GM18502 (cell line): ENCODE measurements at regions not wholly inside any gene's neighbourhood (a gene's known extent, or its start where the extent isn't known, plus 50 kb on each side); places are given as distances from the start of the nearest gene placed in this dataset.
"Not testable (repeated sequence)": the region's sequence is repeated elsewhere in the genome, so short reads cannot be mapped to it uniquely, and the experiment has no call there.

Experiments used
- ATAC-seq: cut with Tn5 transposase; IDR thresholded peaks from one replicate; pipeline ENCODE4 v1.9.1; 2021; ENCODE audit warnings: mild to moderate bottlenecking; ENCODE audit not compliant: unreplicated experiment, poor library complexity

DNA sequence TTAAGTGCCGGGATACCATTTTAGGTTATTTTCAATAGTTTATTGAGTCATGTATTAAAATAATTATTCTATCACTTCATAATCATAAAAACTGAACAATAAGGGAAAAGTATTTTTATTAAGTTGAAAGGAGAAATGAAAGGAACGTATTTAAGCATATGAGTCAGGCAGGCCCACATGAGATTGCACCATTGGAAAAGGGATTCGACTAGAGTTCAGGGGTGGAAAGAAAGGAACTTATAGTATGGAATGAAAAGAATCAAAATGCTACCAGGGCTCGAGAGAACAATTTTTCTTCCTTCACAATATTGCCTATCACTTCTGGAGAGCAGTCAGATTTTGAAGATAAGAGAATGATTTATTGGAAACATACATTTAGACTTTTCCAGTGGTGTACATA is 516.5 kb upstream of the NETO1 start:
- ATAC-seq: no peak

DNA sequence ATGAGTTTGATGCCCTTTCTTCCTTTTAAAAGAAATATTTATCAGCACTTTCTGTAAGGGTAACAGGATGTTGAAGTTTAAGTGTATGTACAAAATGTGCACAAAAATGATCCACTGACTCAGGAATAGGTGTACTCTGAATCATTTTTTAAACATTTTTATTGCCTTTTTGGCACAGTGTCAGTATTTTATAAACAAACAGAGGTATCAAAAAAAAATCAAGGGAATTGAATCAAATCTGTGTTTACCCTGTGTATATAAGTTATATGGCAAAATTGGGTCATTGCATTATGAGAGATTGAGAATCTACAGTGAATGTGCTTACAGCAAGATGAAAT is 513.9 kb upstream of the NETO1 start:
- ATAC-seq: no peak

- no peak for ATAC-seq
These were observed 513.4 kb upstream of the NETO1 start for GRCh38 chr18:73381016-73381698.

DNA sequence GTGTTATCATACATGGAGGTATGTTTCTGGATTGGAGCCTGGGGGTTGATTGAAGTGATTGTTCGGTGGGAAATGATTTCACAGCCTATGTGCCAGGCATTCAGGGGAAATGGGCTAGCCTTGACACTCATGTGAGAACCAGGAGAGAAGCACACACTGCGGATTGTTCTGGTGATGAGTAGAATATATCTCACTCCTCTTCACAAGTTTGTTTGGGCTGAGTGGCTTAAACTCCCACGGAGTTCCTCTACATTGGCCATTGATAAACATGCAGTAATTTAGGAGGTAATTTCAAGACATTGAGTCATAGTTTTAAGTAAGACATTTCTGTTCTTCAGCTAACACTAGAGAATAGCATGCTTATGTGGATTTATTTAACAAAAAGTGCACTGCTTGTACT is 498.9 kb upstream of the NETO1 start:
- no peak for ATAC-seq

- no peak for ATAC-seq
These were observed 497.2 kb upstream of the NETO1 start for GRCh38 chr18:73365018-73365417.

DNA sequence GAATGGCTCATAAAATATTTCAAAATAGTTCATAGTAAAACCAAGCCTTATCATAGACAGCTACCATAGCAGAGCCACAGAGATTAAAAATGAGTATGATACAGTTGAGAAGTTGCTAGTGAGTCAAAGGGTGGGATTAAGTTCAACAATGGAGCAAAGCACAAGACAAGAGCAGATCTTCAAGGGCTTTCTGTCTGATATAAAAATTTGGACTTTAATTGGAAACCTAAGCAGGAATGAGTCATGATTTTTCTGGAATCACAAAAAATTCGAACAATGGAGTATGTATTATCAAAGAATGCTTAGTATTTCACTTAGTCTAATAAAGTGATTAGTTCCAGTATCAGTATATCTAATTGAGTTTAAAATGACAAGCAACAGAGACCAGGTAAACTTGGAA is 487.3 kb upstream of the NETO1 start:
- ATAC-seq: no peak

GRCh38 chr18:73352546-73352945 is 484.8 kb upstream of the NETO1 start:
- ATAC-seq: no peak

- peak; percentile 65 for ATAC-seq
These were observed 472.6 kb upstream of the NETO1 start for GRCh38 chr18:73340135-73340977.

GRCh38 chr18:73331212-73331772 is 463.5 kb upstream of the NETO1 start:
- no peak for ATAC-seq

- ATAC-seq: not testable (repeated sequence)
These were observed 462.3 kb upstream of the NETO1 start for GRCh38 chr18:73330106-73330505.

- not testable (repeated sequence) for ATAC-seq
These were observed 456.5 kb upstream of the NETO1 start for GRCh38 chr18:73324187-73324831.

GRCh38 chr18:73318739-73319479 is 451.1 kb upstream of the NETO1 start:
- ATAC-seq: no peak

GRCh38 chr18:73316513-73316912 is 448.7 kb upstream of the NETO1 start:
- ATAC-seq: no peak

DNA sequence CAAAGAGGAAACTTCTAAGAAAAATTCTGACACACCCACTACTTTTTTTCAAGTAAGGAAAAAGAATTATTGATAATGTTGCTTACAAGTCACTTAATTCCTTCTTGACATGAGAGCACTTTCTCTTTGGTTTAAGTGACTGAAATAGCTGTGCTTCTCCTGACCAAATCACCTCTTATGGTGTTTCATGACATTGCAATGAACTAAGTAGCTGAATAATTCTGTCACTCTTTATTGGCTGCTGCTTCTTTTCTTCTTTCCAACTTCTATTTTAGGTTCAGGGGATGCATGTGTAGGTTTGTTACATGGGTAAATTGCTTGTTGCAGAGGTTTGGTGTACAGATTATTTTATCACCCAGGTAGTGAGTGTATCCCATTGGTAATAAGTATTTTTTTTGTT is 447.6 kb upstream of the NETO1 start:
- ATAC-seq: no peak

DNA sequence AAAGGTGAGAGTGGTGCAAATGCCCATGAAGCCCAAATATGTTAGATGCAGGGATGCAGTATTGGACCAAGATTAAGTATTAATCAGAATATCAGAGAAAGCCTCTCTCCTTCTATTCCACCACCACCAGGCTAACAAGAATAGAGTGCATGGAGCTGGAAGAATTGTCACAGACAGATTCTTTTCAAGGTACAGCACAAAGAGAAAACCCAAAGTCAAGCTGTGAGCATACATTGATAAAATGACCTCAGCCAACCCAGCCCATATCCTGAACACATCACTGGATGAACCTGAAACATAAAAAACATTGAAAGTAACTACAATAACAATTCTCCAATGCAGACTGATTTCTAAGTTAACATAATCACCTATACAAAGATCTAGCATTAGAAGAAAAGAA is 445.7 kb upstream of the NETO1 start:
- no peak for ATAC-seq

- no peak for ATAC-seq
These were observed 428.9 kb upstream of the NETO1 start for GRCh38 chr18:73296686-73297085.

DNA sequence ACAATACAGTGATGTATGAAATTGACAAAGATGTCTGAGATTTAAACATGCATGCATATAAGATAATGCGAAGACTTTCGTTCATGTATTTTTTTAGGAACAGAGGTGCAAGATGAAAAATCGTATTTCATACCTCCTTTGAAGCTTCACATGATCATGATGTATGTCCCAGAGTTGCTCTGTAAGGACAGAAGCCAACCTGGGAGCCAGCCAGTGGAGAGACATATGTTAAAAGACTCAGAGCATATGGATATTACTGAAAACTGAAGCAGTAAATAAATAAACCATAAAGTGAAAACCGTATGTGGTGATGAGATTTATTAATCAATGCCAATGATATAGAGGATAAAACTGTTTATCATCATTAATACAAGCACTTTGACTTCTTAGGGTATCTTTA is 424.4 kb upstream of the NETO1 start:
- no peak for ATAC-seq

DNA sequence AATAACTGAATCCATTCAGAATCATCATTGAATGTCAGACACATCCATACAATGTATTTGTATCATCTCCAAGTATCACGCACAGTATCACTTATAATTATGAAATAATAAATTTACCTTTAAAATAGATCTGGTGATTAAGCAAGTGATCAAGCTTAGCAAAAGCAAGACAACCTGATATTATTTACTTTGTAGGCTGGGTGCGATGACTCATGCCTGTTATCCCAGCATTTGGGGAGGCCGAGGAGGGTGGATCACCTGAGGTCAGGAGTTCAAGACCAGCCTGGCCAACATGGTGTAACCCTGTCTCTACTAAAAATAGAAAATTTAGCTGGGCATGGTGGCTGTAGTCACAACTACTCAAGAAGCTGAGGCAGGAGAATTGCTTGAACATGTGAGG is 421.0 kb upstream of the NETO1 start:
- ATAC-seq: no peak

- ATAC-seq: no peak
These were observed 418.8 kb upstream of the NETO1 start for GRCh38 chr18:73286584-73286983.

DNA sequence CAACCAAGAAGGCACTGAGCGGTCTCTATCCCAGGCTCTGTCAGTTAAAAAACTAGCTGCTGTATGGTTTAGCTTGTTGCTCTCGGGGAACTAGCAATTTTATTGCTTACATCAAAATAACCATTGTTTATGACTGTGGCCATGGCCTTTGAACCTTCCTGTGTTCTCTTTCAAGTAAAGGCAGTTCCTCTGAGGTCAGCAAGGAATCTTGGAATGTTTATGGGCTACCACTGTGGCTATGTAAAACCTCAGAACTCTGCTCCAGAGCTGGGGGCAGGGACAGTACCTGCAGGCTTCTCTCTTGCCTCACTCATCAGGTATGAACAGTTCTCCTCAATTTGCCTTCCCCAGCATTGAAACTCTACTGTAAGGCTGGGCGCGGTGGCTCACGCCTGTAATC is 416.0 kb upstream of the NETO1 start:
- no peak for ATAC-seq
